ENCODE measurements at regions not wholly inside any gene's neighbourhood (a gene's known extent, or its start where the extent isn't known, plus 50 kb on each side); places are given as distances from the start of the nearest gene placed in this dataset.

GRCh38 chr7:131007439-131008330 lies 273.7 kb upstream of the KLF14 start:
- no peaks in the 10 kb centered on the region for H3K27me3 ChIP-seq
- TF ChIP-seq CTCF (IDR thresholded peaks at IDR 0.05) (peak; percentile 48 to 82 (median 64)), POLR2A (IDR thresholded peaks at IDR 0.05) (no peak)
- DNase-seq, result peak; percentile 67 to 86 (median 73)
- no peaks in the 10 kb centered on the region for H3K9me3 ChIP-seq
- H3K4me1 ChIP-seq, result peaks cover 0 to 43% (median 26%) of the 10 kb centered on the region in 4 donors
- H3K36me3 ChIP-seq, result no peaks in the 10 kb centered on the region
- H3K27ac ChIP-seq, result peak overlapping the region; percentile 36 to 77 (median 48)
- H3K4me3 ChIP-seq, result no peak overlapping the region

- no peak for DNase-seq
- peaks cover 0 to 52% (median 33%) of the 10 kb centered on the region in 4 donors for H3K4me1 ChIP-seq
- H3K9me3 ChIP-seq, result no peaks in the 10 kb centered on the region
- H3K4me3 ChIP-seq, result no peak overlapping the region
- no peak for TF ChIP-seq POLR2A (IDR thresholded peaks at IDR 0.05)
- TF ChIP-seq CTCF (IDR thresholded peaks at IDR 0.05), result no peak
- no peaks in the 10 kb centered on the region for H3K36me3 ChIP-seq
- peak overlapping the region in 2 of 4 donors; percentile 4 to 77 for H3K27ac ChIP-seq
- no peaks in the 10 kb centered on the region for H3K27me3 ChIP-seq
Measured at GRCh38 chr7:131008840-131009711, 275.1 kb upstream of the KLF14 start.

- Histone ChIP-seq H3K36me3 (no peaks in the 10 kb centered on the region), H3K4me1 (peaks cover 0 to 63% (median 33%) of the 10 kb centered on the region in 4 donors), H3K9me3 (no peaks in the 10 kb centered on the region), H3K27ac (peak overlapping the region in 1 of 4 donors; percentile 77), H3K27me3 (no peaks in the 10 kb centered on the region), H3K4me3 (no peak overlapping the region)
- TF ChIP-seq CTCF (IDR thresholded peaks at IDR 0.05), result no peak
- TF ChIP-seq POLR2A (IDR thresholded peaks at IDR 0.05), result no peak
- DNase-seq, result no peak
Measured at GRCh38 chr7:131010029-131010716, 276.2 kb upstream of the KLF14 start.

GRCh38 chr7:131010717-131011431 lies 276.9 kb upstream of the KLF14 start:
- TF ChIP-seq CTCF (IDR thresholded peaks at IDR 0.05), result no peak
- no peak for TF ChIP-seq POLR2A (IDR thresholded peaks at IDR 0.05)
- Histone ChIP-seq H3K27me3 (no peaks in the 10 kb centered on the region), H3K4me1 (peaks cover 0 to 70% (median 33%) of the 10 kb centered on the region in 4 donors), H3K36me3 (no peaks in the 10 kb centered on the region), H3K27ac (peak overlapping the region in 3 of 4 donors; percentile 34 to 77 (median 56)), H3K4me3 (no peak overlapping the region), H3K9me3 (no peaks in the 10 kb centered on the region)
- DNase-seq, result no peak

- TF ChIP-seq CTCF (IDR thresholded peaks at IDR 0.05), result no peak
- TF ChIP-seq POLR2A (IDR thresholded peaks at IDR 0.05), result no peak
- no peak overlapping the region for H3K4me3 ChIP-seq
- DNase-seq, result no peak
- H3K4me1 ChIP-seq, result peaks cover 0 to 70% (median 33%) of the 10 kb centered on the region in 4 donors
- no peaks in the 10 kb centered on the region for H3K9me3 ChIP-seq
- H3K36me3 ChIP-seq, result no peaks in the 10 kb centered on the region
- H3K27ac ChIP-seq, result peak overlapping the region in 3 of 4 donors; percentile 34 to 77 (median 56)
- no peaks in the 10 kb centered on the region for H3K27me3 ChIP-seq
Measured at GRCh38 chr7:131011432-131011742, 277.4 kb upstream of the KLF14 start.

Measured in Peyer's patch (tissue), 4 donors.